ENCODE measurements at regions not wholly inside any gene's neighbourhood (a gene's known extent, or its start where the extent isn't known, plus 50 kb on each side); places are given as distances from the start of the nearest gene placed in this dataset.
"Not testable (repeated sequence)": the region's sequence is repeated elsewhere in the genome, so short reads cannot be mapped to it uniquely, and the experiment has no call there.

GRCh38 chr19:28694812-28695211, 518.1 kb downstream of the UQCRFS1 start:
- Histone ChIP-seq H3K9me3 (ENCODE audit: low read depth, low read length) (no peaks in the 10 kb centered on the region), H3K4me1 (ENCODE audit: insufficient read depth, low read length) (no peaks in the 10 kb centered on the region), H3K27me3 (ENCODE audit: insufficient read depth, low read length) (no peaks in the 10 kb centered on the region), H4K20me1 (ENCODE audit: insufficient read depth, low read length) (no peaks in the 10 kb centered on the region), H3K4me2 (ENCODE audit: insufficient read depth, low read length) (no peak overlapping the region), H3K79me2 (ENCODE audit: insufficient read depth, low read length) (no peaks in the 10 kb centered on the region), H3K27ac (ENCODE audit: low read depth, low read length) (no peak overlapping the region), H2AFZ (ENCODE audit: low read length) (no peak overlapping the region), H3K4me3 (ENCODE audit: insufficient read depth, low read length) (no peak overlapping the region), H3K36me3 (ENCODE audit: insufficient read depth, low read length) (no peaks in the 10 kb centered on the region)
- no peak for DNase-seq (ENCODE audit: insufficient read length, low spot score, missing footprints)
- TF ChIP-seq, protein P1, sequence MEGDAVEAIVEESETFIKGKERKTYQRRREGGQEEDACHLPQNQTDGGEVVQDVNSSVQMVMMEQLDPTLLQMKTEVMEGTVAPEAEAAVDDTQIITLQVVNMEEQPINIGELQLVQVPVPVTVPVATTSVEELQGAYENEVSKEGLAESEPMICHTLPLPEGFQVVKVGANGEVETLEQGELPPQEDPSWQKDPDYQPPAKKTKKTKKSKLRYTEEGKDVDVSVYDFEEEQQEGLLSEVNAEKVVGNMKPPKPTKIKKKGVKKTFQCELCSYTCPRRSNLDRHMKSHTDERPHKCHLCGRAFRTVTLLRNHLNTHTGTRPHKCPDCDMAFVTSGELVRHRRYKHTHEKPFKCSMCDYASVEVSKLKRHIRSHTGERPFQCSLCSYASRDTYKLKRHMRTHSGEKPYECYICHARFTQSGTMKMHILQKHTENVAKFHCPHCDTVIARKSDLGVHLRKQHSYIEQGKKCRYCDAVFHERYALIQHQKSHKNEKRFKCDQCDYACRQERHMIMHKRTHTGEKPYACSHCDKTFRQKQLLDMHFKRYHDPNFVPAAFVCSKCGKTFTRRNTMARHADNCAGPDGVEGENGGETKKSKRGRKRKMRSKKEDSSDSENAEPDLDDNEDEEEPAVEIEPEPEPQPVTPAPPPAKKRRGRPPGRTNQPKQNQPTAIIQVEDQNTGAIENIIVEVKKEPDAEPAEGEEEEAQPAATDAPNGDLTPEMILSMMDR (IDR thresholded peaks at IDR 0.05; ENCODE audit: extremely low read depth, low read depth, low read length): no peak

GRCh38 chr19:28691683-28692082, 521.3 kb downstream of the UQCRFS1 start:
- Histone ChIP-seq H3K36me3 (ENCODE audit: insufficient read depth, low read length) (no peaks in the 10 kb centered on the region), H3K4me1 (ENCODE audit: insufficient read depth, low read length) (no peaks in the 10 kb centered on the region), H4K20me1 (ENCODE audit: insufficient read depth, low read length) (no peaks in the 10 kb centered on the region), H3K79me2 (ENCODE audit: insufficient read depth, low read length) (no peaks in the 10 kb centered on the region), H3K27ac (ENCODE audit: low read depth, low read length) (no peak overlapping the region), H3K4me2 (ENCODE audit: insufficient read depth, low read length) (no peak overlapping the region), H3K4me3 (ENCODE audit: insufficient read depth, low read length) (no peak overlapping the region), H3K9me3 (ENCODE audit: low read depth, low read length) (no peaks in the 10 kb centered on the region), H2AFZ (ENCODE audit: low read length) (no peak overlapping the region), H3K27me3 (ENCODE audit: insufficient read depth, low read length) (no peaks in the 10 kb centered on the region)
- no peak for DNase-seq (ENCODE audit: insufficient read length, low spot score, missing footprints)
- TF ChIP-seq, protein P1 (IDR thresholded peaks at IDR 0.05; ENCODE audit: extremely low read depth, low read depth, low read length): no peak

DNA sequence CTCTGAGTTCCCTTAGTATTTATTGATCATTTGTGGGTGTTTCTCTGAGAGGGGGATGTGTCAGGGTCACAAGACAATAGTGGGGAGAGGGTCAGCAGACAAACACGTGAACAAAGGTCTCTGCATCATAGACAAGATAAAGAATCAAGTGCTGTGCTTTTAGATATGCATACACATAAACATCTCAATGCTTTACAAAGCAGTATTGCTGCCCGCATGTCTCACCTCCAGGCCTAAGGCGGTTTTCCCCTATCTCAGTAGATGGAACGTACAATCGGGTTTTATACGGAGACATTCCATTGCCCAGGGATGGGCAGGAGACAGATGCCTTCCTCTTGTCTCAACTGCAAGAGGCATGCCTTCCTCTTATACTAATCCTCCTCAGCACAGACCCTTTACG, 523.5 kb downstream of the UQCRFS1 start:
- H3K27me3 ChIP-seq (ENCODE audit: insufficient read depth, low read length); H3K4me1 ChIP-seq (ENCODE audit: insufficient read depth, low read length); H3K36me3 ChIP-seq (ENCODE audit: insufficient read depth, low read length); H3K79me2 ChIP-seq (ENCODE audit: insufficient read depth, low read length); H2AFZ ChIP-seq (ENCODE audit: low read length); H3K4me2 ChIP-seq (ENCODE audit: insufficient read depth, low read length); H3K4me3 ChIP-seq (ENCODE audit: insufficient read depth, low read length); H3K27ac ChIP-seq (ENCODE audit: low read depth, low read length); H4K20me1 ChIP-seq (ENCODE audit: insufficient read depth, low read length); H3K9me3 ChIP-seq (ENCODE audit: low read depth, low read length); DNase-seq (ENCODE audit: insufficient read length, low spot score, missing footprints): not testable (repeated sequence)

DNA sequence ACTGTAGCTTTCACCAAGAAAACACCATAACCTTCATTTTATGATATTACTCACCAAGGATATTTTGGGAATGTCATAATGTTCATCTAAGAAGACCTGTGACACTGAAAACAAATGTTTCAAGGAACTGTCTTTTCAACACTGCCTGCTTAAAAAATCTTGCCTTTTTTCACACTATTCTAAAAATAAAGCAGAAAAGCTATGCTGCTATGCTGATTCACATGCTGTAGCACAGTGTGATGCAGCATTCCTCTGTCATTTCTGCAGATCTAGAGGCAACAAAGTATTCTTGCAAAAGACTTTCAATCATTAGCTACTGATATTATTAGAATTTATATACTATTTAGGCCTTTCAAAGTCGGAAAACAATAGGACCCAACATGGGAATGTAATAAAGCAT, 525.7 kb downstream of the UQCRFS1 start:
- DNase-seq (ENCODE audit: insufficient read length, low spot score, missing footprints): no peak
- H3K9me3 ChIP-seq (ENCODE audit: low read depth, low read length): peaks cover 2% of the 10 kb centered on the region

More for the DNA sequence above, 525.7 kb downstream of the UQCRFS1 start:
- Histone ChIP-seq H3K27me3 (ENCODE audit: insufficient read depth, low read length) (no peaks in the 10 kb centered on the region), H4K20me1 (ENCODE audit: insufficient read depth, low read length) (no peaks in the 10 kb centered on the region), H3K79me2 (ENCODE audit: insufficient read depth, low read length) (no peaks in the 10 kb centered on the region), H2AFZ (ENCODE audit: low read length) (no peak overlapping the region), H3K27ac (ENCODE audit: low read depth, low read length) (no peak overlapping the region), H3K4me1 (ENCODE audit: insufficient read depth, low read length) (no peaks in the 10 kb centered on the region), H3K4me2 (ENCODE audit: insufficient read depth, low read length) (no peak overlapping the region), H3K4me3 (ENCODE audit: insufficient read depth, low read length) (no peak overlapping the region), H3K36me3 (ENCODE audit: insufficient read depth, low read length) (no peaks in the 10 kb centered on the region)
- TF ChIP-seq, protein P1 (IDR thresholded peaks at IDR 0.05; ENCODE audit: extremely low read depth, low read depth, low read length): no peak

Measured in osteoblast (primary cell).